K562 (cell line): ENCODE measurements at regions not wholly inside any gene's neighbourhood (a gene's known extent, or its start where the extent isn't known, plus 50 kb on each side); places are given as distances from the start of the nearest gene placed in this dataset.

Source experiments
- ATAC-seq: fragments of 200-7000 bp; cut with Tn5 transposase; 3 replicates; pipeline ENCODE4 v1.9.1; 2020; ENCODE audit warnings: moderate library complexity
- BruUV-seq: library from RNA; stranded (reverse); fragments of 400-500 nt; replicated peaks from 2 replicates; lab custom pipeline; 2021; lab: Mats Ljungman, UMichigan
- CTCF ChIA-PET: fragments of 300-600 bp; formaldehyde crosslinking; extraction: SDS; loops from one replicate; lab custom pipeline; 2021; ENCODE audit warnings: low intra/inter-chr PET ratio; lab: Yijun Ruan, JAX
- POLR2A ChIA-PET: fragments of 300-600, 350-650 bp; sonication (Branson Sonifier 250); formaldehyde crosslinking; extraction: SDS; loops from one replicate; lab custom pipeline; 2021; ENCODE audit warnings: antibody characterized with exemption, inconsistent platforms; lab: Yijun Ruan, JAX
- DNase-seq, 4 experiments: peaks; one replicate each; pipeline versions ENCODE4 v3.0.0 to v3.0.0-alpha.2; 2011 to 2018; ENCODE audit warnings: low spot score in 3 of 4, mixed read lengths in 3 of 4; ENCODE audit errors: extremely low read depth in 1 of 4
- FAIRE-seq: peaks from 2 replicates; lab custom pipeline; 2011; peaks lifted over from hg19 to GRCh38; lab: Jason Lieb, UNC
- H2AFZ ChIP-seq: 2 replicates; pipeline ENCODE4 v1.6.0; 2011; ENCODE audit warnings: low read depth, low read length, control low read depth, inconsistent platforms
- H3K27ac ChIP-seq: fragments of 200-600 bp; 3 replicates; pipeline ENCODE4 v1.8.0; 2011; ENCODE audit warnings: low read depth, mild to moderate bottlenecking, control low read depth, inconsistent platforms, low read length, moderate library complexity, mixed read lengths; ENCODE audit errors: extremely low read depth
- H3K27me3 ChIP-seq, 2 experiments: fragments of 300-600 bp in 1 of 2; 2 replicates in 1 of 2; 3 replicates in 1 of 2; pipeline versions ENCODE4 v1.6.0 to v1.8.0; 2011; ENCODE audit warnings: inconsistent platforms in 2 of 2, low read length in 2 of 2, mild to moderate bottlenecking in 1 of 2, mixed read lengths in 1 of 2, moderate library complexity in 1 of 2; ENCODE audit not compliant: control insufficient read depth in 2 of 2, insufficient read depth in 2 of 2
- H3K36me3 ChIP-seq: fragments of 300-600 bp; 3 replicates; pipeline ENCODE4 v1.8.0; 2011; ENCODE audit warnings: mild to moderate bottlenecking, low read length, inconsistent platforms; ENCODE audit not compliant: control insufficient read depth, insufficient read depth
- H3K4me1 ChIP-seq, 2 experiments: fragments of 200-600 bp in 1 of 2; replicated peaks in 1 of 2; 2 replicates in 1 of 2; 3 replicates in 1 of 2; pipeline versions ENCODE4 v1.5.1 to v1.8.0; 2011; ENCODE audit warnings: inconsistent platforms in 2 of 2, low read length in 2 of 2, mild to moderate bottlenecking in 1 of 2, mixed read lengths in 1 of 2, moderate library complexity in 1 of 2; ENCODE audit not compliant: control insufficient read depth in 2 of 2, insufficient read depth in 2 of 2
- H3K4me2 ChIP-seq: 2 replicates; pipeline ENCODE4 v1.6.1; 2011; ENCODE audit warnings: low read length, control low read depth, inconsistent platforms, mixed read lengths; ENCODE audit not compliant: insufficient read depth
- H3K4me3 ChIP-seq: fragments of 200-600 bp; sonication (generic), shearing (Covaris generic); 2 replicates; pipeline ENCODE4 v1.5.1; 2016; ENCODE audit warnings: control low read depth, inconsistent platforms
- H3K79me2 ChIP-seq: fragments of 200-600 bp; 3 replicates; pipeline ENCODE4 v1.8.0; 2011; ENCODE audit warnings: low read length, inconsistent platforms; ENCODE audit not compliant: control insufficient read depth, insufficient read depth
- H3K9ac ChIP-seq, 2 experiments: 2 replicates each; pipeline versions ENCODE4 v1.6.0 to v1.6.1; 2011; ENCODE audit warnings: low read depth in 2 of 2, low read length in 2 of 2, control low read depth in 1 of 2, inconsistent platforms in 1 of 2, mild to moderate bottlenecking in 1 of 2, mixed read lengths in 1 of 2; ENCODE audit not compliant: insufficient read depth in 1 of 2
- H3K9me1 ChIP-seq: one replicate; pipeline ENCODE4 v1.6.0; 2011; ENCODE audit warnings: inconsistent platforms, mild to moderate bottlenecking, low read length, moderate library complexity; ENCODE audit not compliant: control insufficient read depth, insufficient read depth
- H3K9me3 ChIP-seq: replicated peaks from 2 replicates; pipeline ENCODE4 v1.5.1; 2011; ENCODE audit warnings: low read depth, low read length, inconsistent platforms; ENCODE audit not compliant: control insufficient read depth, insufficient read depth
- H4K20me1 ChIP-seq: replicated peaks from 2 replicates; pipeline ENCODE4 v1.6.1; 2011; ENCODE audit warnings: low read length, inconsistent platforms, mixed read lengths; ENCODE audit not compliant: control insufficient read depth, insufficient read depth
- HSF4 ChIP-seq: fragments of 250-450 bp; sonication (Bioruptor Pico); IDR thresholded peaks from 2 replicates; pipeline ENCODE4 v2.1.2; 2022; ENCODE audit warnings: mild to moderate bottlenecking, moderate library complexity, borderline replicate concordance
- KLF1 ChIP-seq: fragments of 450-650 bp; IDR thresholded peaks from 2 replicates; pipeline ENCODE4 v1.6.1; 2016; ENCODE audit warnings: missing genetic modification characterization, missing compliant biosample characterization
- MCM2 ChIP-seq: fragments of 450-650 bp; IDR thresholded peaks from 2 replicates; pipeline ENCODE4 v1.6.1; 2017; ENCODE audit warnings: low read depth, mild to moderate bottlenecking
- NCOA4 ChIP-seq: fragments of 450-650 bp; IDR thresholded peaks from 2 replicates; pipeline ENCODE4 v1.6.1; 2018; ENCODE audit warnings: mild to moderate bottlenecking; ENCODE audit not compliant: partially characterized antibody
- PPARD ChIP-seq: fragments of 250-450 bp; sonication (Bioruptor Pico); IDR thresholded peaks from 2 replicates; pipeline ENCODE4 v1.8.0; 2022; ENCODE audit warnings: inconsistent platforms, mild to moderate bottlenecking, moderate library complexity
- SIRT6 ChIP-seq: IDR thresholded peaks from one replicate; pipeline ENCODE4 v1.6.1; 2012; ENCODE audit warnings: low read depth, mild to moderate bottlenecking, control low read depth, inconsistent platforms, low read length, moderate library complexity
- TSC22D4 ChIP-seq: fragments of 450-650 bp; IDR thresholded peaks from 2 replicates; pipeline ENCODE4 v1.6.1; 2016; ENCODE audit warnings: missing genetic modification characterization, missing biosample characterization, control low read depth
- ZFX ChIP-seq: sonication (generic); formaldehyde crosslinking; IDR thresholded peaks from 2 replicates; pipeline ENCODE4 v1.8.0; 2022; ENCODE audit warnings: mild to moderate bottlenecking, missing genetic modification reagents, moderate library complexity
- ZNF124 ChIP-seq: sonication (generic); formaldehyde crosslinking; IDR thresholded peaks from 2 replicates; pipeline ENCODE4 v1.8.1; 2022; ENCODE audit warnings: missing genetic modification reagents
- ZNF347 ChIP-seq: fragments of 450-650 bp; formaldehyde crosslinking; IDR thresholded peaks from 2 replicates; pipeline ENCODE4 v1.4.0; 2020; ENCODE audit warnings: low read depth, mild to moderate bottlenecking, moderate library complexity
- ZNF699 ChIP-seq: fragments of 250-450 bp; sonication (Bioruptor Pico); IDR thresholded peaks from 2 replicates; pipeline ENCODE4 v1.8.0; 2021; ENCODE audit warnings: mild to moderate bottlenecking, moderate library complexity; ENCODE audit not compliant: insufficient replicate concordance
- WGBS: fragments of 100-300 bp; shearing (Covaris generic); methylation state at CpG from one replicate; pipeline ENCODE4 v1.1.6; 2016; ENCODE audit warnings: low coverage, mixed read lengths; ENCODE audit not compliant: insufficient coverage; ENCODE audit errors: missing lambda C conversion rate; 5-methylcytosine and 5-hydroxymethylcytosine counted together
- in situ Hi-C: fragments of 300-500 bp; cut with MboI; formaldehyde crosslinking; loops from 4 replicates; pipeline ENCODE4 v1.15.0; 2018; ENCODE audit warnings: inconsistent platforms, mixed read lengths
- intact Hi-C: fragments of 100-400 bp; cut with micrococcal nuclease; formaldehyde crosslinking; loops from 2 replicates; pipeline ENCODE4 v1.14.2; 2022
- TF ChIP-seq, protein P1 (sequence below): fragments of 450-650 bp; IDR thresholded peaks from 2 replicates; pipeline ENCODE4 v1.6.1; 2016; ENCODE audit warnings: borderline replicate concordance
- TF ChIP-seq, protein P2 (sequence below): fragments of 450-650 bp; formaldehyde crosslinking; conservative IDR thresholded peaks from 2 replicates; pipeline ENCODE4 v1.4.0; 2022; ENCODE audit warnings: mild to moderate bottlenecking, missing genetic modification characterization
- TF ChIP-seq, protein P3 (sequence below): sonication (generic); formaldehyde crosslinking; IDR thresholded peaks from 2 replicates; pipeline ENCODE4 v1.9.0; 2022; ENCODE audit warnings: mild to moderate bottlenecking, missing genetic modification reagents

DNA sequence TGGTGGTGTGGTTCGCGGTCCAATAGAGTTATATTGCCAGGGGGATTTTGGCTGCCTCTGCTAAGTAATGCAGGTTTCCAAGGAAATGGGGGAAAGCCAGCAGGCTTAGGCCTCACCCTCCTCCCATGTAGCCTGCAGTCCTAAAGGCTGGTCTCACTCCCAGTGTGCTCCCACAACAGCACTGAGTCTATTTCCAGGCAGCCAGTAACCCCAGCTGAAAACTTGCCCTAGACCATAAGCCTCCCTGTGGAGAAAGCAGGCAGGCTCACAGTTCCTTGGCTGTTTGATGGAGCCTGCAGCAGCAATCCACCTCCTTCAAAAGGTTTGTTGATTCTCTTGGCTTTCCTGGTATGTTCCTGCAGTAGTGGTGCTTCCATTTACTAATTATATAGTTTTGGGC, 220.0 kb upstream of the ZNF804B start:
- Histone ChIP-seq H3K36me3 (no peaks in the 10 kb centered on the region), H3K27me3 (no peaks in the 10 kb centered on the region), H3K9me3 (no peaks in the 10 kb centered on the region), H3K79me2 (no peaks in the 10 kb centered on the region), H3K9ac (no peak overlapping the region), H4K20me1 (no peaks in the 10 kb centered on the region), H3K4me3 (no peak overlapping the region), H3K4me2 (no peak overlapping the region), H3K27ac (no peak overlapping the region), H2AFZ (no peak overlapping the region), H3K9me1 (no peaks in the 10 kb centered on the region), H3K4me1 (no peaks in the 10 kb centered on the region)
- no TSS peak for BruUV-seq
- 0% methylated on average over 2 of the region's 2 CpGs for WGBS
- ChIA-PET CTCF (no interaction called here), POLR2A (no interaction called here)
- DNase-seq (no peak), ATAC-seq (no peak), FAIRE-seq (no peak)
- TF ChIP-seq, protein P1, sequence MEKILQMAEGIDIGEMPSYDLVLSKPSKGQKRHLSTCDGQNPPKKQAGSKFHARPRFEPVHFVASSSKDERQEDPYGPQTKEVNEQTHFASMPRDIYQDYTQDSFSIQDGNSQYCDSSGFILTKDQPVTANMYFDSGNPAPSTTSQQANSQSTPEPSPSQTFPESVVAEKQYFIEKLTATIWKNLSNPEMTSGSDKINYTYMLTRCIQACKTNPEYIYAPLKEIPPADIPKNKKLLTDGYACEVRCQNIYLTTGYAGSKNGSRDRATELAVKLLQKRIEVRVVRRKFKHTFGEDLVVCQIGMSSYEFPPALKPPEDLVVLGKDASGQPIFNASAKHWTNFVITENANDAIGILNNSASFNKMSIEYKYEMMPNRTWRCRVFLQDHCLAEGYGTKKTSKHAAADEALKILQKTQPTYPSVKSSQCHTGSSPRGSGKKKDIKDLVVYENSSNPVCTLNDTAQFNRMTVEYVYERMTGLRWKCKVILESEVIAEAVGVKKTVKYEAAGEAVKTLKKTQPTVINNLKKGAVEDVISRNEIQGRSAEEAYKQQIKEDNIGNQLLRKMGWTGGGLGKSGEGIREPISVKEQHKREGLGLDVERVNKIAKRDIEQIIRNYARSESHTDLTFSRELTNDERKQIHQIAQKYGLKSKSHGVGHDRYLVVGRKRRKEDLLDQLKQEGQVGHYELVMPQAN, result no peak
- TF ChIP-seq TSC22D4 (tag) (no peak), ZNF699 (CRISPR knock-in tag) (no peak), ZNF347 (CRISPR knock-in tag) (no peak), PPARD (no peak), KLF1 (no peak), ZNF124 (CRISPR knock-in tag) (no peak), SIRT6 (no peak), ZFX (CRISPR knock-in tag) (no peak), NCOA4 (no peak), MCM2 (no peak), HSF4 (no peak)
- TF ChIP-seq, protein P2, sequence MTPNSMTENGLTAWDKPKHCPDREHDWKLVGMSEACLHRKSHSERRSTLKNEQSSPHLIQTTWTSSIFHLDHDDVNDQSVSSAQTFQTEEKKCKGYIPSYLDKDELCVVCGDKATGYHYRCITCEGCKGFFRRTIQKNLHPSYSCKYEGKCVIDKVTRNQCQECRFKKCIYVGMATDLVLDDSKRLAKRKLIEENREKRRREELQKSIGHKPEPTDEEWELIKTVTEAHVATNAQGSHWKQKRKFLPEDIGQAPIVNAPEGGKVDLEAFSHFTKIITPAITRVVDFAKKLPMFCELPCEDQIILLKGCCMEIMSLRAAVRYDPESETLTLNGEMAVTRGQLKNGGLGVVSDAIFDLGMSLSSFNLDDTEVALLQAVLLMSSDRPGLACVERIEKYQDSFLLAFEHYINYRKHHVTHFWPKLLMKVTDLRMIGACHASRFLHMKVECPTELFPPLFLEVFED, result no peak
- TF ChIP-seq, protein P3, sequence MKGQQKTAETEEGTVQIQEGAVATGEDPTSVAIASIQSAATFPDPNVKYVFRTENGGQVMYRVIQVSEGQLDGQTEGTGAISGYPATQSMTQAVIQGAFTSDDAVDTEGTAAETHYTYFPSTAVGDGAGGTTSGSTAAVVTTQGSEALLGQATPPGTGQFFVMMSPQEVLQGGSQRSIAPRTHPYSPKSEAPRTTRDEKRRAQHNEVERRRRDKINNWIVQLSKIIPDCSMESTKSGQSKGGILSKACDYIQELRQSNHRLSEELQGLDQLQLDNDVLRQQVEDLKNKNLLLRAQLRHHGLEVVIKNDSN, result no peak
- in situ Hi-C loops, result loop anchor here (25.0 kb wide), 1 partner anchor 1573 kb away; no protein-coding TSS in a partner anchor
- intact Hi-C loops, result no loop called here
